HepG2 (cell line): ENCODE measurements at regions not wholly inside any gene's neighbourhood (a gene's known extent, or its start where the extent isn't known, plus 50 kb on each side); places are given as distances from the start of the nearest gene placed in this dataset.

Source experiments
- DPF2 ChIP-seq: sonication (generic); formaldehyde crosslinking; IDR thresholded peaks from 2 replicates; pipeline ENCODE4 v1.4.0; 2020; ENCODE audit warnings: mild to moderate bottlenecking, low read depth, missing genetic modification reagents, borderline replicate concordance
- GTF3A ChIP-seq: sonication (generic); formaldehyde crosslinking; conservative IDR thresholded peaks from 2 replicates; pipeline ENCODE4 v1.4.0; 2020; ENCODE audit warnings: mild to moderate bottlenecking, missing genetic modification reagents
- IKZF1 ChIP-seq: fragments of 450-650 bp; IDR thresholded peaks from 2 replicates; pipeline ENCODE4 v1.7.1; 2016
- KAT7 ChIP-seq: IDR thresholded peaks from 2 replicates; pipeline ENCODE4 v1.6.1; 2018; ENCODE audit warnings: borderline replicate concordance, missing compliant biosample characterization
- MIER2 ChIP-seq: IDR thresholded peaks from 2 replicates; pipeline ENCODE4 v1.6.1; 2016; ENCODE audit warnings: missing biosample characterization, missing genetic modification reagents
- PCBP1 ChIP-seq: fragments of 200-400 bp; formaldehyde crosslinking; IDR thresholded peaks from 2 replicates; pipeline ENCODE4 v1.6.1; 2017; ENCODE audit warnings: mild to moderate bottlenecking, low read depth, low read length, borderline replicate concordance
- PHF5A ChIP-seq: IDR thresholded peaks from one replicate; pipeline ENCODE4 v1.6.1; 2018; ENCODE audit warnings: low read depth, missing genetic modification reagents; ENCODE audit not compliant: unreplicated experiment
- RARG ChIP-seq: sonication (generic); formaldehyde crosslinking; IDR thresholded peaks from 2 replicates; pipeline ENCODE4 v1.4.0; 2020; ENCODE audit warnings: low read depth, mild to moderate bottlenecking, missing genetic modification reagents
- RXRA ChIP-seq: sonication (generic); formaldehyde crosslinking; IDR thresholded peaks from 2 replicates; pipeline ENCODE4 v1.5.1; 2020; ENCODE audit warnings: missing genetic modification reagents
- SNAI1 ChIP-seq: sonication (generic); formaldehyde crosslinking; IDR thresholded peaks from 2 replicates; pipeline ENCODE4 v1.5.0; 2020; ENCODE audit warnings: mild to moderate bottlenecking, missing genetic modification reagents, borderline replicate concordance
- THAP11 ChIP-seq: IDR thresholded peaks from 2 replicates; pipeline ENCODE4 v1.6.1; 2016; ENCODE audit warnings: missing biosample characterization, missing genetic modification reagents
- ZNF562 ChIP-seq: sonication (generic); formaldehyde crosslinking; IDR thresholded peaks from 2 replicates; pipeline ENCODE4 v1.8.0; 2022; ENCODE audit warnings: missing genetic modification reagents, borderline replicate concordance
- ZNF75D ChIP-seq: sonication (generic); formaldehyde crosslinking; IDR thresholded peaks from 2 replicates; pipeline ENCODE4 v1.8.1; 2023; ENCODE audit warnings: missing genetic modification reagents, mild to moderate bottlenecking, borderline replicate concordance
- ZNF766 ChIP-seq: sonication (generic); formaldehyde crosslinking; IDR thresholded peaks from 2 replicates; pipeline ENCODE4 v1.5.0; 2020; ENCODE audit warnings: missing genetic modification reagents, borderline replicate concordance
- ZNF878 ChIP-seq: sonication (generic); formaldehyde crosslinking; IDR thresholded peaks from 2 replicates; pipeline ENCODE4 v1.8.1; 2023; ENCODE audit warnings: mild to moderate bottlenecking, missing genetic modification reagents, moderate library complexity
- TF ChIP-seq, protein P1 (sequence below): sonication (generic); formaldehyde crosslinking; IDR thresholded peaks from 2 replicates; pipeline ENCODE4 v1.4.0; 2020; ENCODE audit warnings: missing genetic modification reagents
- TF ChIP-seq, protein P2 (sequence below): sonication (generic); formaldehyde crosslinking; IDR thresholded peaks from 2 replicates; pipeline ENCODE4 v1.4.0; 2020; ENCODE audit warnings: missing genetic modification reagents, borderline replicate concordance
- TF ChIP-seq, protein P3 (sequence below): sonication (generic); formaldehyde crosslinking; IDR thresholded peaks from 2 replicates; pipeline ENCODE4 v1.4.0; 2020; ENCODE audit warnings: missing genetic modification reagents
- TF ChIP-seq, protein P4 (sequence below): sonication (generic); formaldehyde crosslinking; IDR thresholded peaks from 2 replicates; pipeline ENCODE4 v1.5.0; 2020; ENCODE audit warnings: missing genetic modification reagents
- TF ChIP-seq, protein P5 (sequence below): IDR thresholded peaks from 2 replicates; pipeline ENCODE4 v1.6.1; 2016; ENCODE audit warnings: missing compliant biosample characterization, missing genetic modification reagents, borderline replicate concordance
- TF ChIP-seq, protein P6 (sequence below): IDR thresholded peaks from 2 replicates; pipeline ENCODE4 v1.6.1; 2018; ENCODE audit warnings: missing genetic modification reagents
- TF ChIP-seq, protein P7 (sequence below): IDR thresholded peaks from 2 replicates; pipeline ENCODE4 v1.6.1; 2016; ENCODE audit warnings: mild to moderate bottlenecking

DNA sequence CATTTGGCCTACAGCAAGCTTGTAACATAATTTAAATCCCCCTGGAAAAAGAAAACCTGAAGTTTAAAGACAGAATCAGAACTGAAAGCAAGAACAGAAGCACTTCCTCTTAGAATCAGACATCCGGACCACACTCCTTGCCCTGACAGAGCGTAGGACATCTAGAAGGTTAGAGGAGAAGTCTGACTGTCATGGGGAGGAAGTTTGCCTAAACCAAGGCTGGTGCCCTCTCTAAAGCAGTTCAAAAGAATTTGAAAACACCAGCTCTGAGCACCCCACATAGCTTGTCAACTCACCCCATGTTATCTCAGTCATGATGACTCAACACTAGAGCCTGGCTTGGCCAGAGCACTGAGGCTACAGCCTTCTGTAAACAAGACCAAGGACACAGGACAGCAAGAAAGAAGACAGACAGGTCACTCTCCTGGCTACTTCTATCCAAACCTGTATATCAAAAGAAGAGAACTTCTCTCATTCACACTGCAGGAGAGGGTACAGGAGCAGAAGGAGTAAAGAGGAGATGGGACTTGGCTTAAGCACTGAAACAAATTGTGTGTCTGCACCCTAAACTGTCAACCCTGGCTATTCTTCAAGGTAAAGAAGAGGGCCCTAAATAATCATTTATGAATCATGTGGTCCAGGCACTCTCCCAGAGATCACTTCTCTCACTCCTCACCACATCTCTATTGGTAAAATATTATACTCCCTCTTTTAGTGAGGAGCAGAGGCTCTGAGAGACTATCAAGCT, 198.6 kb downstream of the MEMO1 start (continued):
- TF ChIP-seq, protein P1, sequence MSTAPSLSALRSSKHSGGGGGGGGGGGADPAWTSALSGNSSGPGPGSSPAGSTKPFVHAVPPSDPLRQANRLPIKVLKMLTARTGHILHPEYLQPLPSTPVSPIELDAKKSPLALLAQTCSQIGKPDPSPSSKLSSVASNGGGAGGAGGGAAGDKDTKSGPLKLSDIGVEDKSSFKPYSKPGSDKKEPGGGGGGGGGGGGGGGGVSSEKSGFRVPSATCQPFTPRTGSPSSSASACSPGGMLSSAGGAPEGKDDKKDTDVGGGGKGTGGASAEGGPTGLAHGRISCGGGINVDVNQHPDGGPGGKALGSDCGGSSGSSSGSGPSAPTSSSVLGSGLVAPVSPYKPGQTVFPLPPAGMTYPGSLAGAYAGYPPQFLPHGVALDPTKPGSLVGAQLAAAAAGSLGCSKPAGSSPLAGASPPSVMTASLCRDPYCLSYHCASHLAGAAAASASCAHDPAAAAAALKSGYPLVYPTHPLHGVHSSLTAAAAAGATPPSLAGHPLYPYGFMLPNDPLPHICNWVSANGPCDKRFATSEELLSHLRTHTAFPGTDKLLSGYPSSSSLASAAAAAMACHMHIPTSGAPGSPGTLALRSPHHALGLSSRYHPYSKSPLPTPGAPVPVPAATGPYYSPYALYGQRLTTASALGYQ (CRISPR knock-in tag) = no peak
- TF ChIP-seq ZNF766 (CRISPR knock-in tag) (no peak), SNAI1 (CRISPR knock-in tag) (no peak), DPF2 (CRISPR knock-in tag) (peak; percentile 93), PHF5A (CRISPR knock-in tag) (peak; percentile 43), KAT7 (CRISPR knock-in tag) (no peak), IKZF1 (no peak), ZNF562 (CRISPR knock-in tag) (no peak), THAP11 (CRISPR knock-in tag) (peak; percentile 71), PCBP1 (no peak), GTF3A (CRISPR knock-in tag) (no peak; the same call in 1 of the 2 replicates), MIER2 (peak; percentile 82; the same call in 1 of the 2 replicates), ZNF75D (CRISPR knock-in tag) (no peak), RARG (CRISPR knock-in tag) (no peak), RXRA (peak; percentile 66; the same call in 1 of the 2 replicates), ZNF878 (CRISPR knock-in tag) (0 out of 2 replicates have a peak, but pooled peaks have one; percentile 62)
- TF ChIP-seq, protein P2, sequence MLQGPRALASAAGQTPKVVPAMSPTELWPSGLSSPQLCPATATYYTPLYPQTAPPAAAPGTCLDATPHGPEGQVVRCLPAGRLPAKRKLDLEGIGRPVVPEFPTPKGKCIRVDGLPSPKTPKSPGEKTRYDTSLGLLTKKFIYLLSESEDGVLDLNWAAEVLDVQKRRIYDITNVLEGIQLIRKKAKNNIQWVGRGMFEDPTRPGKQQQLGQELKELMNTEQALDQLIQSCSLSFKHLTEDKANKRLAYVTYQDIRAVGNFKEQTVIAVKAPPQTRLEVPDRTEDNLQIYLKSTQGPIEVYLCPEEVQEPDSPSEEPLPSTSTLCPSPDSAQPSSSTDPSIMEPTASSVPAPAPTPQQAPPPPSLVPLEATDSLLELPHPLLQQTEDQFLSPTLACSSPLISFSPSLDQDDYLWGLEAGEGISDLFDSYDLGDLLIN = no peak
- TF ChIP-seq, protein P3, sequence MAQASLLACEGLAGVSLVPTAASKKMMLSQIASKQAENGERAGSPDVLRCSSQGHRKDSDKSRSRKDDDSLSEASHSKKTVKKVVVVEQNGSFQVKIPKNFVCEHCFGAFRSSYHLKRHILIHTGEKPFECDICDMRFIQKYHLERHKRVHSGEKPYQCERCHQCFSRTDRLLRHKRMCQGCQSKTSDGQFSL (CRISPR knock-in tag) = no peak
- TF ChIP-seq, protein P4, sequence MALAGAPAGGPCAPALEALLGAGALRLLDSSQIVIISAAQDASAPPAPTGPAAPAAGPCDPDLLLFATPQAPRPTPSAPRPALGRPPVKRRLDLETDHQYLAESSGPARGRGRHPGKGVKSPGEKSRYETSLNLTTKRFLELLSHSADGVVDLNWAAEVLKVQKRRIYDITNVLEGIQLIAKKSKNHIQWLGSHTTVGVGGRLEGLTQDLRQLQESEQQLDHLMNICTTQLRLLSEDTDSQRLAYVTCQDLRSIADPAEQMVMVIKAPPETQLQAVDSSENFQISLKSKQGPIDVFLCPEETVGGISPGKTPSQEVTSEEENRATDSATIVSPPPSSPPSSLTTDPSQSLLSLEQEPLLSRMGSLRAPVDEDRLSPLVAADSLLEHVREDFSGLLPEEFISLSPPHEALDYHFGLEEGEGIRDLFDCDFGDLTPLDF (CRISPR knock-in tag) = no peak
- TF ChIP-seq, protein P5, sequence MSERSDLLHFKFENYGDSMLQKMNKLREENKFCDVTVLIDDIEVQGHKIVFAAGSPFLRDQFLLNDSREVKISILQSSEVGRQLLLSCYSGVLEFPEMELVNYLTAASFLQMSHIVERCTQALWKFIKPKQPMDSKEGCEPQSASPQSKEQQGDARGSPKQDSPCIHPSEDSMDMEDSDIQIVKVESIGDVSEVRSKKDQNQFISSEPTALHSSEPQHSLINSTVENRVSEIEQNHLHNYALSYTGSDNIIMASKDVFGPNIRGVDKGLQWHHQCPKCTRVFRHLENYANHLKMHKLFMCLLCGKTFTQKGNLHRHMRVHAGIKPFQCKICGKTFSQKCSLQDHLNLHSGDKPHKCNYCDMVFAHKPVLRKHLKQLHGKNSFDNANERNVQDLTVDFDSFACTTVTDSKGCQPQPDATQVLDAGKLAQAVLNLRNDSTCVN (CRISPR knock-in tag) = no peak
- TF ChIP-seq, protein P6, sequence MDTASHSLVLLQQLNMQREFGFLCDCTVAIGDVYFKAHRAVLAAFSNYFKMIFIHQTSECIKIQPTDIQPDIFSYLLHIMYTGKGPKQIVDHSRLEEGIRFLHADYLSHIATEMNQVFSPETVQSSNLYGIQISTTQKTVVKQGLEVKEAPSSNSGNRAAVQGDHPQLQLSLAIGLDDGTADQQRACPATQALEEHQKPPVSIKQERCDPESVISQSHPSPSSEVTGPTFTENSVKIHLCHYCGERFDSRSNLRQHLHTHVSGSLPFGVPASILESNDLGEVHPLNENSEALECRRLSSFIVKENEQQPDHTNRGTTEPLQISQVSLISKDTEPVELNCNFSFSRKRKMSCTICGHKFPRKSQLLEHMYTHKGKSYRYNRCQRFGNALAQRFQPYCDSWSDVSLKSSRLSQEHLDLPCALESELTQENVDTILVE = peak; percentile 54; the same call in 1 of the 2 replicates
- TF ChIP-seq, protein P7, sequence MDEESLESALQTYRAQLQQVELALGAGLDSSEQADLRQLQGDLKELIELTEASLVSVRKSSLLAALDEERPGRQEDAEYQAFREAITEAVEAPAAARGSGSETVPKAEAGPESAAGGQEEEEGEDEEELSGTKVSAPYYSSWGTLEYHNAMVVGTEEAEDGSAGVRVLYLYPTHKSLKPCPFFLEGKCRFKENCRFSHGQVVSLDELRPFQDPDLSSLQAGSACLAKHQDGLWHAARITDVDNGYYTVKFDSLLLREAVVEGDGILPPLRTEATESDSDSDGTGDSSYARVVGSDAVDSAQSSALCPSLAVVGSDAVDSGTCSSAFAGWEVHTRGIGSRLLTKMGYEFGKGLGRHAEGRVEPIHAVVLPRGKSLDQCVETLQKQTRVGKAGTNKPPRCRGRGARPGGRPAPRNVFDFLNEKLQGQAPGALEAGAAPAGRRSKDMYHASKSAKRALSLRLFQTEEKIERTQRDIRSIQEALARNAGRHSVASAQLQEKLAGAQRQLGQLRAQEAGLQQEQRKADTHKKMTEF (CRISPR knock-in tag) = peak; percentile 71
